Gastrocnemius medialis (tissue), 4 donors: ENCODE measurements at regions not wholly inside any gene's neighbourhood (a gene's known extent, or its start where the extent isn't known, plus 50 kb on each side); places are given as distances from the start of the nearest gene placed in this dataset.

Experiments
- ATAC-seq, 2 donors: fragments of 150-250 bp; one replicate each; pipeline ENCODE4 v1.9.1; 2016
- DNase-seq, 2 donors: peaks; one replicate each; pipeline ENCODE4 v3.0.0-alpha.2; 2019
- H3K27ac ChIP-seq, 4 donors: fragments of 200-600 bp; sonication (generic); 1 replicate in 1 of 4; 2 replicates in 3 of 4; pipeline ENCODE4 v1.5.1; 2016 to 2018; ENCODE audit warnings: mild to moderate bottlenecking in 2 of 4, moderate library complexity in 1 of 4
- H3K27me3 ChIP-seq, 3 donors: fragments of 200-600 bp; sonication (generic) in 2 of 3; 1 replicate in 1 of 3; 2 replicates in 2 of 3; pipeline versions ENCODE4 v1.5.1 to v1.6.0; 2016 to 2019; ENCODE audit warnings: mild to moderate bottlenecking in 1 of 3, moderate library complexity in 1 of 3
- H3K36me3 ChIP-seq, 2 donors: fragments of 200-600 bp; sonication (generic) in 1 of 2; one replicate each; pipeline ENCODE4 v1.5.1; 2017 to 2018
- H3K4me1 ChIP-seq, 2 donors: fragments of 200-600 bp; sonication (generic) in 1 of 2; one replicate each; pipeline ENCODE4 v1.5.1; 2016 to 2017; ENCODE audit warnings: mild to moderate bottlenecking in 2 of 2
- H3K4me3 ChIP-seq, 4 donors: fragments of 200-600 bp; sonication (generic) in 3 of 4; 1 replicate in 1 of 4; 2 replicates in 3 of 4; pipeline ENCODE4 v1.5.1; 2016 to 2019; ENCODE audit warnings: mild to moderate bottlenecking in 2 of 4
- H3K9me3 ChIP-seq, 3 donors: fragments of 200-600 bp; sonication (generic) in 2 of 3; 1 replicate in 1 of 3; 2 replicates in 2 of 3; pipeline ENCODE4 v1.5.1; 2016 to 2019
- CTCF ChIP-seq, 5 experiments: fragments of 450-650 bp in 3 of 5; fragments of 200-600 bp in 2 of 5; sonication (generic) in 2 of 5; IDR thresholded peaks in 4 of 5; conservative IDR thresholded peaks in 1 of 5; 1 replicate in 4 of 5; 2 replicates in 1 of 5; pipeline ENCODE4 v1.5.1; 2016 to 2019; ENCODE audit warnings: antibody characterized with exemption in 5 of 5, mild to moderate bottlenecking in 3 of 5, moderate library complexity in 3 of 5
- POLR2A ChIP-seq, 2 donors: fragments of 450-650 bp; IDR thresholded peaks; one replicate each; pipeline ENCODE4 v1.6.1; 2017; ENCODE audit warnings: antibody characterized with exemption in 2 of 2, mild to moderate bottlenecking in 2 of 2, moderate library complexity in 2 of 2
- in situ Hi-C, 4 donors: fragments of 200-750 bp; cut with MboI; loops; one replicate each; pipeline versions ENCODE4 v1.15.0 to v1.8.0; 2017; ENCODE audit warnings: low sequenced_read_pairs in 4 of 4
- intact Hi-C: fragments of 100-400 bp; cut with DNase I; formaldehyde crosslinking; loops from one replicate; pipeline ENCODE4 v1.15.1; 2023; ENCODE audit warnings: low total_unique reads

GRCh38 chr10:83666762-83667161 is 472.5 kb upstream of the GHITM start:
- H3K9me3 ChIP-seq = no peaks in the 10 kb centered on the region
- no peak overlapping the region for H3K4me3 ChIP-seq
- intact Hi-C loops (no loop called here), in situ Hi-C loops (no loop called here)
- no peaks in the 10 kb centered on the region for H3K4me1 ChIP-seq
- no peak overlapping the region for H3K27ac ChIP-seq
- DNase-seq (no peak), ATAC-seq (no peak)
- H3K36me3 ChIP-seq = no peaks in the 10 kb centered on the region
- H3K27me3 ChIP-seq = no peaks in the 10 kb centered on the region
- TF ChIP-seq POLR2A (IDR thresholded peaks at IDR 0.05) = no peak
- no peak for TF ChIP-seq CTCF (IDR thresholded peaks at IDR 0.05 in 4 of 5, conservative IDR thresholded peaks at IDR 0.05 in 1 of 5)

DNA sequence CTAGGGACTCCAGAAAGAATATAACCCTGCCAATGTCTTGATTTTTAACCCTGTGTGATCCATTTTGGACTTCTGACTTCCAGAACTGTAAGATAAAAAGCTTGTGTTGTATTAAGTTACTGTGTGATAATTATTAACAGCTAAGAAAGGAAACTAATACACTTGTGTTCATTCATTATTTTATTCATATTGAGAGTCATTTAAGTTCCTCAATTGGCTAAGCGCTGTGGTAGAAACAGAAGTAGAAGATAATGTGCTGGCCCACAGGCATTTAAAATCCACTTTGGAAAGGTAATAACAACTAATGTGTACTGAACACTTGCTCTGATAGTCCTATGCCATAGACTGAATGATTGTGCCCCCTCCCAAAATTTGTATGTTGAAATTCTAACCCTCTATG is 471.7 kb upstream of the GHITM start:
- ATAC-seq (no peak), DNase-seq (no peak)
- no peaks in the 10 kb centered on the region for H3K36me3 ChIP-seq
- H3K9me3 ChIP-seq = no peaks in the 10 kb centered on the region
- intact Hi-C loops (no loop called here), in situ Hi-C loops (no loop called here)
- no peak overlapping the region for H3K4me3 ChIP-seq
- TF ChIP-seq POLR2A (IDR thresholded peaks at IDR 0.05) = no peak
- no peak for TF ChIP-seq CTCF (IDR thresholded peaks at IDR 0.05 in 4 of 5, conservative IDR thresholded peaks at IDR 0.05 in 1 of 5)
- H3K4me1 ChIP-seq = no peaks in the 10 kb centered on the region
- no peaks in the 10 kb centered on the region for H3K27me3 ChIP-seq
- no peak overlapping the region for H3K27ac ChIP-seq

GRCh38 chr10:83673316-83673715 is 466.0 kb upstream of the GHITM start:
- no peaks in the 10 kb centered on the region for H3K9me3 ChIP-seq
- TF ChIP-seq CTCF (IDR thresholded peaks at IDR 0.05 in 4 of 5, conservative IDR thresholded peaks at IDR 0.05 in 1 of 5) (no peak), POLR2A (IDR thresholded peaks at IDR 0.05) (no peak)
- no peak overlapping the region for H3K4me3 ChIP-seq
- DNase-seq (no peak), ATAC-seq (no peak)
- H3K27me3 ChIP-seq = no peaks in the 10 kb centered on the region
- intact Hi-C loops (no loop called here), in situ Hi-C loops (no loop called here)
- H3K27ac ChIP-seq = no peak overlapping the region
- no peaks in the 10 kb centered on the region for H3K36me3 ChIP-seq
- H3K4me1 ChIP-seq = no peaks in the 10 kb centered on the region

- no peak overlapping the region for H3K27ac ChIP-seq
- intact Hi-C loops = no loop called here
- no peaks in the 10 kb centered on the region for H3K27me3 ChIP-seq
- no peaks in the 10 kb centered on the region for H3K4me1 ChIP-seq
- in situ Hi-C loops = no loop called here
- H3K36me3 ChIP-seq = no peaks in the 10 kb centered on the region
- no peak overlapping the region for H3K4me3 ChIP-seq
- ATAC-seq (no peak), DNase-seq (no peak)
- TF ChIP-seq CTCF (IDR thresholded peaks at IDR 0.05 in 4 of 5, conservative IDR thresholded peaks at IDR 0.05 in 1 of 5) = no peak
- TF ChIP-seq POLR2A (IDR thresholded peaks at IDR 0.05) = no peak
- no peaks in the 10 kb centered on the region for H3K9me3 ChIP-seq
Measured at GRCh38 chr10:83677795-83678194, 461.5 kb upstream of the GHITM start.

DNA sequence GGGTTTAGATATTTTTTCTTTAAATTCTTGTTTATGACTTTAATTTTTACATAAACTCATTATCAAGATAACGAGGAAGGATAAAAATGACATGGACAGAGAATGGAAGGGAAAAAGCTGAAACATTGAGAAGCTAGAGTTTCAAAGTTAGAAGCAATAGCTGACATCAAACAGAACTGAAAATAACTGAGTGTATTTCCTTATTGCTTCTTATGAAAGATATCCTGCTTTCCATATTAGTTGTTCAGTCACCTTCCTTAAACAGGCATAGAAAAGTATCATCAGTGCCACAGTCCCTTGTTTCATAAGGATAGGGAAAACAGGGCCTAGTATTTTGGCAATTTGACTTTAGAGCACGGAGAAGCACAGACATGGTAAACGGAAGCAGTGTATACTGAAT is 460.5 kb upstream of the GHITM start:
- intact Hi-C loops = no loop called here
- H3K4me3 ChIP-seq = no peak overlapping the region
- no peak for TF ChIP-seq POLR2A (IDR thresholded peaks at IDR 0.05)
- TF ChIP-seq CTCF (IDR thresholded peaks at IDR 0.05 in 4 of 5, conservative IDR thresholded peaks at IDR 0.05 in 1 of 5) = no peak
- no peaks in the 10 kb centered on the region for H3K9me3 ChIP-seq
- in situ Hi-C loops = no loop called here
- no peaks in the 10 kb centered on the region for H3K4me1 ChIP-seq
- H3K27ac ChIP-seq = no peak overlapping the region
- H3K36me3 ChIP-seq = no peaks in the 10 kb centered on the region
- ATAC-seq = no peak
- no peaks in the 10 kb centered on the region for H3K27me3 ChIP-seq
- no peak for DNase-seq
